GM23338 (cell line): ENCODE measurements at regions not wholly inside any gene's neighbourhood (a gene's known extent, or its start where the extent isn't known, plus 50 kb on each side); places are given as distances from the start of the nearest gene placed in this dataset.

Source experiments
- ATAC-seq: fragments of 200-7000 bp; cut with Tn5 transposase; 3 replicates; pipeline ENCODE4 v1.9.1; 2020
- DNase-seq: peaks from one replicate; pipeline ENCODE4 v3.0.0-alpha.2; 2015; ENCODE audit warnings: low spot score
- H2AFZ ChIP-seq: fragments of 200-600 bp; sonication (generic); 2 replicates; pipeline ENCODE4 v1.8.0; 2016; ENCODE audit warnings: antibody characterized with exemption, mild to moderate bottlenecking, moderate library complexity
- H3F3A ChIP-seq: fragments of 200-600 bp; sonication (generic); replicated peaks from 2 replicates; pipeline ENCODE4 v1.8.0; 2017; ENCODE audit warnings: antibody characterized with exemption, mixed run types, low read depth
- H3K27ac ChIP-seq: fragments of 200-600 bp; sonication (generic); 2 replicates; pipeline ENCODE4 v1.6.1; 2016; ENCODE audit warnings: low read depth
- H3K27me3 ChIP-seq: fragments of 200-600 bp; sonication (generic); 2 replicates; pipeline ENCODE4 v1.8.0; 2016; ENCODE audit warnings: mild to moderate bottlenecking, mixed run types, moderate library complexity; ENCODE audit not compliant: insufficient read depth
- H3K36me3 ChIP-seq: fragments of 200-600 bp; sonication (generic); 2 replicates; pipeline ENCODE4 v1.8.0; 2016; ENCODE audit warnings: mild to moderate bottlenecking; ENCODE audit not compliant: insufficient read depth
- H3K4me1 ChIP-seq: fragments of 200-600 bp; sonication (generic); 2 replicates; pipeline ENCODE4 v1.8.0; 2016; ENCODE audit warnings: mild to moderate bottlenecking, moderate library complexity; ENCODE audit not compliant: insufficient read depth
- H3K4me2 ChIP-seq: fragments of 200-600 bp; sonication (generic); 2 replicates; pipeline ENCODE4 v1.7.1; 2017; ENCODE audit warnings: mixed run types
- H3K4me3 ChIP-seq: fragments of 200-600 bp; sonication (generic); 2 replicates; pipeline ENCODE4 v1.6.1; 2016; ENCODE audit warnings: mixed run types
- H3K79me2 ChIP-seq: fragments of 200-600 bp; sonication (generic); replicated peaks from 2 replicates; pipeline ENCODE4 v1.8.0; 2017; ENCODE audit warnings: mild to moderate bottlenecking; ENCODE audit not compliant: insufficient read depth
- H3K9me2 ChIP-seq: fragments of 200-600 bp; sonication (generic); 2 replicates; pipeline ENCODE4 v1.8.0; 2017; ENCODE audit not compliant: insufficient read depth
- H4K20me1 ChIP-seq: fragments of 200-600 bp; sonication (generic); replicated peaks from 2 replicates; pipeline ENCODE4 v1.8.0; 2017; ENCODE audit warnings: mild to moderate bottlenecking; ENCODE audit not compliant: insufficient read depth
- H3K27ac Mint-ChIP-seq: 2 replicates; pipeline ENCODE4 v1.8.0; 2020; ENCODE audit warnings: inconsistent platforms, mild to moderate bottlenecking, moderate library complexity, mixed read lengths
- H3K27me3 Mint-ChIP-seq: 3 replicates; pipeline ENCODE4 v1.8.0; 2022; ENCODE audit warnings: low read depth, mild to moderate bottlenecking, moderate library complexity, mixed read lengths, inconsistent platforms; ENCODE audit not compliant: insufficient read depth, poor library complexity
- H3K36me3 Mint-ChIP-seq: 3 replicates; pipeline ENCODE4 v1.8.0; 2021; ENCODE audit warnings: low read depth, mild to moderate bottlenecking, inconsistent platforms, moderate library complexity, mixed read lengths
- H3K4me1 Mint-ChIP-seq: 3 replicates; pipeline ENCODE4 v1.8.0; 2020; ENCODE audit warnings: mild to moderate bottlenecking, inconsistent platforms, mixed read lengths
- H3K4me3 Mint-ChIP-seq: 3 replicates; pipeline ENCODE4 v1.8.0; 2021; ENCODE audit warnings: moderate library complexity, mild to moderate bottlenecking, inconsistent platforms, mixed read lengths
- H3K9me3 Mint-ChIP-seq: 3 replicates; pipeline ENCODE4 v1.8.0; 2020; ENCODE audit warnings: moderate library complexity, mild to moderate bottlenecking, inconsistent platforms, mixed read lengths
- CREB1 ChIP-seq: fragments of 250-450 bp; sonication (Bioruptor Pico); IDR thresholded peaks from 2 replicates; pipeline ENCODE4 v1.5.0; 2020; ENCODE audit warnings: low read depth, mild to moderate bottlenecking, moderate library complexity
- EZH2 ChIP-seq: fragments of 200-600 bp; sonication (generic); IDR thresholded peaks from one replicate; pipeline ENCODE4 v1.8.0; 2017; ENCODE audit warnings: antibody characterized with exemption, mild to moderate bottlenecking, low read depth; ENCODE audit not compliant: unreplicated experiment
- EZH2phosphoT487 ChIP-seq: fragments of 200-600 bp; sonication (generic); IDR thresholded peaks from one replicate; pipeline ENCODE4 v1.8.1; 2018; ENCODE audit warnings: antibody characterized with exemption; ENCODE audit not compliant: unreplicated experiment
- JUNB ChIP-seq: IDR thresholded peaks from one replicate; pipeline ENCODE4 v1.6.1; 2016; ENCODE audit warnings: antibody characterized with exemption; ENCODE audit not compliant: unreplicated experiment
- POLR2AphosphoS5 ChIP-seq: IDR thresholded peaks from 2 replicates; pipeline ENCODE4 v1.6.1; 2016; ENCODE audit warnings: antibody characterized with exemption, low read depth
- STAT1 ChIP-seq: IDR thresholded peaks from one replicate; pipeline ENCODE4 v1.6.1; 2016; ENCODE audit warnings: antibody characterized with exemption; ENCODE audit not compliant: unreplicated experiment
- ZNF114 ChIP-seq: fragments of 250-450 bp; sonication (Bioruptor Pico); IDR thresholded peaks from 2 replicates; pipeline ENCODE4 v1.5.0; 2020; ENCODE audit warnings: mild to moderate bottlenecking, moderate library complexity
- TF ChIP-seq, protein P1 (sequence below): IDR thresholded peaks from one replicate; pipeline ENCODE4 v1.6.1; 2018; ENCODE audit warnings: antibody characterized with exemption; ENCODE audit not compliant: unreplicated experiment
- TF ChIP-seq, protein P2 (sequence below): IDR thresholded peaks from 2 replicates; pipeline ENCODE4 v1.6.1; 2016; ENCODE audit warnings: antibody characterized with exemption

DNA sequence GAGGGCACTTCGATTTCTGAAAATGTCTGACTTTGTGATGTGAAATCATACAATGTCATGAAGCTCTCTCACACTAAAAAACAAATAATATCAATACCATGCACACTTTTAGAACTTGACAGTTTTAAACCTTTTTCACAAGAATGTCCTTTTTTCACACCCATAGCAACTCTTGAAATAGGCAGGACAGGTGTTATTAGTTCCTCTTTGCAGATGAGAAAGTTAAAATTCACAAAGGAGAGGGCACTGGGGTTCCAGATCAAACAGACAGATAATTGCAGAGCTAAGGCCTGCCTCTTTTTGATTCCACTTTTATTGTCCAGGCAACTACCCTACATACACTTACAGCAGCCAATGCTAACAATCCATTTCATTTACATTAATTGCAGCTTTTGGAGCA is 142.8 kb downstream of the KLF12 start (continued):
- TF ChIP-seq, protein P1, sequence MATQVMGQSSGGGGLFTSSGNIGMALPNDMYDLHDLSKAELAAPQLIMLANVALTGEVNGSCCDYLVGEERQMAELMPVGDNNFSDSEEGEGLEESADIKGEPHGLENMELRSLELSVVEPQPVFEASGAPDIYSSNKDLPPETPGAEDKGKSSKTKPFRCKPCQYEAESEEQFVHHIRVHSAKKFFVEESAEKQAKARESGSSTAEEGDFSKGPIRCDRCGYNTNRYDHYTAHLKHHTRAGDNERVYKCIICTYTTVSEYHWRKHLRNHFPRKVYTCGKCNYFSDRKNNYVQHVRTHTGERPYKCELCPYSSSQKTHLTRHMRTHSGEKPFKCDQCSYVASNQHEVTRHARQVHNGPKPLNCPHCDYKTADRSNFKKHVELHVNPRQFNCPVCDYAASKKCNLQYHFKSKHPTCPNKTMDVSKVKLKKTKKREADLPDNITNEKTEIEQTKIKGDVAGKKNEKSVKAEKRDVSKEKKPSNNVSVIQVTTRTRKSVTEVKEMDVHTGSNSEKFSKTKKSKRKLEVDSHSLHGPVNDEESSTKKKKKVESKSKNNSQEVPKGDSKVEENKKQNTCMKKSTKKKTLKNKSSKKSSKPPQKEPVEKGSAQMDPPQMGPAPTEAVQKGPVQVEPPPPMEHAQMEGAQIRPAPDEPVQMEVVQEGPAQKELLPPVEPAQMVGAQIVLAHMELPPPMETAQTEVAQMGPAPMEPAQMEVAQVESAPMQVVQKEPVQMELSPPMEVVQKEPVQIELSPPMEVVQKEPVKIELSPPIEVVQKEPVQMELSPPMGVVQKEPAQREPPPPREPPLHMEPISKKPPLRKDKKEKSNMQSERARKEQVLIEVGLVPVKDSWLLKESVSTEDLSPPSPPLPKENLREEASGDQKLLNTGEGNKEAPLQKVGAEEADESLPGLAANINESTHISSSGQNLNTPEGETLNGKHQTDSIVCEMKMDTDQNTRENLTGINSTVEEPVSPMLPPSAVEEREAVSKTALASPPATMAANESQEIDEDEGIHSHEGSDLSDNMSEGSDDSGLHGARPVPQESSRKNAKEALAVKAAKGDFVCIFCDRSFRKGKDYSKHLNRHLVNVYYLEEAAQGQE = no peak
- TF ChIP-seq ZNF114 = no peak
- TF ChIP-seq, protein P2, sequence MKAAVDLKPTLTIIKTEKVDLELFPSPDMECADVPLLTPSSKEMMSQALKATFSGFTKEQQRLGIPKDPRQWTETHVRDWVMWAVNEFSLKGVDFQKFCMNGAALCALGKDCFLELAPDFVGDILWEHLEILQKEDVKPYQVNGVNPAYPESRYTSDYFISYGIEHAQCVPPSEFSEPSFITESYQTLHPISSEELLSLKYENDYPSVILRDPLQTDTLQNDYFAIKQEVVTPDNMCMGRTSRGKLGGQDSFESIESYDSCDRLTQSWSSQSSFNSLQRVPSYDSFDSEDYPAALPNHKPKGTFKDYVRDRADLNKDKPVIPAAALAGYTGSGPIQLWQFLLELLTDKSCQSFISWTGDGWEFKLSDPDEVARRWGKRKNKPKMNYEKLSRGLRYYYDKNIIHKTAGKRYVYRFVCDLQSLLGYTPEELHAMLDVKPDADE = no peak

DNA sequence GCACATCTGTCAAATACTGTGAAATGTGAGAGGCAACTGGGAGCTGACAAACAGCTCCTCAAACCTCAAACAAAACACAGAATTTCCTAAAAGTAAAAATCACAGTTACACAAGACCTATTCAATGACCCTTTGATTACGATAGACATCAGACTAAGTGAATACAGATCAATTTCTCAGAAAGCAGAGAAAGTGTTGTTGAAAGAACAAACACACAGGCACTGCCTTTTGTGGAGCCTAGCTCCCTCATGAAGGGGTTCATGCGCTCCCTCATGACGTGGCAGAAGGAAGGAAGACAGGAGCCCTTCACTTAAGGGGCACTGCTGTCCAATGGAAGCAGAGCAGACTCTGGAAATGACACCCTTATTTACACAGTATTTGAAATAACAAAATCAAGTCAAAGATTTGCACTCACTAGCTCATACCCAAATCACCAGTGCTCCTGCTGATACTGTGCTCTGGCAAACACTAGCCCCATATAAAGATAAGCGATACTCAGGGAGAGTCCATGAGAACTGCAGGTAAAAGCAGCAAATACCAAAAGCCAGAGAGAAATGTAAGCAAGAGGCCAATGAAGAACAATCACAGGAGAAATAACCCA is 144.9 kb downstream of the KLF12 start:
- H3K27me3 Mint-ChIP-seq = peaks cover 2% of the 10 kb centered on the region
- H3K27me3 ChIP-seq = no peaks in the 10 kb centered on the region
- H3K4me1 ChIP-seq = peaks cover 11% of the 10 kb centered on the region
- no peaks in the 10 kb centered on the region for H3K79me2 ChIP-seq
- DNase-seq (no peak), ATAC-seq (peak; percentile 26; the same call in 2 of the 3 replicates)
- no peak overlapping the region for H3K4me3 Mint-ChIP-seq
- H2AFZ ChIP-seq = no peak overlapping the region
- peak overlapping the region; percentile 46; the same call in 1 of the 2 replicates for H3K27ac ChIP-seq
- H3K36me3 ChIP-seq = no peaks in the 10 kb centered on the region
- no peaks in the 10 kb centered on the region; the same call in 2 of the 3 replicates for H3K36me3 Mint-ChIP-seq
- no peaks in the 10 kb centered on the region for H3F3A ChIP-seq
- no peaks in the 10 kb centered on the region for H3K9me2 ChIP-seq
- peak overlapping the region; percentile 4; the same call in 1 of the 2 replicates for H3K27ac Mint-ChIP-seq
- H3K9me3 Mint-ChIP-seq = no peaks in the 10 kb centered on the region
- no peak overlapping the region for H3K4me2 ChIP-seq
- no peaks in the 10 kb centered on the region for H4K20me1 ChIP-seq
- H3K4me1 Mint-ChIP-seq = peaks cover 44% of the 10 kb centered on the region
- no peak overlapping the region for H3K4me3 ChIP-seq
- TF ChIP-seq JUNB (no peak), EZH2phosphoT487 (no peak), STAT1 (no peak), CREB1 (CRISPR knock-in tag) (no peak), POLR2AphosphoS5 (no peak), ZNF114 (no peak), EZH2 (no peak)
- TF ChIP-seq, protein P2 = no peak
- TF ChIP-seq, protein P1 = no peak
